ENCODE measurements at regions not wholly inside any gene's neighbourhood (a gene's known extent, or its start where the extent isn't known, plus 50 kb on each side); places are given as distances from the start of the nearest gene placed in this dataset.

- H3K9me3 Mint-ChIP-seq (ENCODE audit: unreplicated experiment), result no peaks in the 10 kb centered on the region
- H3K36me3 Mint-ChIP-seq (ENCODE audit: insufficient read depth, unreplicated experiment), result no peaks in the 10 kb centered on the region
- no peak overlapping the region for H3K27ac Mint-ChIP-seq (ENCODE audit: unreplicated experiment)
- Histone ChIP-seq H3K9me3 (no peaks in the 10 kb centered on the region), H3K4me1 (no peaks in the 10 kb centered on the region), H3K4me3 (ENCODE audit: low read depth, low read length) (no peak overlapping the region), H3K27me3 (replicated peaks; ENCODE audit: control insufficient read depth, insufficient read depth, low read length) (no peaks in the 10 kb centered on the region), H3K36me3 (ENCODE audit: control insufficient read depth, insufficient read depth, low read length) (no peaks in the 10 kb centered on the region)
- H3K4me1 Mint-ChIP-seq (ENCODE audit: low read depth, unreplicated experiment), result no peaks in the 10 kb centered on the region
- ChIA-PET POLR2A (no interaction called here), CTCF (no interaction called here)
- intact Hi-C loops (cut with micrococcal nuclease; ENCODE audit: unreplicated experiment), result no loop called here
- BruUV-seq (replicated peaks), result no TSS peak
- no peak overlapping the region for H3K4me3 Mint-ChIP-seq (ENCODE audit: unreplicated experiment)
- TF ChIP-seq CTCF (IDR thresholded peaks at IDR 0.05; ENCODE audit: insufficient read depth in 1 of 2, low read depth in 1 of 2, low read length in 1 of 2, severe bottlenecking in 1 of 2, unreplicated experiment in 1 of 2), result no peak
- DNase-seq, result no peak
- H3K27me3 Mint-ChIP-seq (ENCODE audit: insufficient read depth, unreplicated experiment), result no peaks in the 10 kb centered on the region
These were observed 414.2 kb upstream of the SLC14A2 start for GRCh38 chr18:45201029-45201428.

GRCh38 chr18:45201489-45201888, 413.8 kb upstream of the SLC14A2 start:
- H3K9me3 Mint-ChIP-seq (ENCODE audit: unreplicated experiment), result no peaks in the 10 kb centered on the region
- no peak overlapping the region for H3K27ac Mint-ChIP-seq (ENCODE audit: unreplicated experiment)
- Histone ChIP-seq H3K36me3 (ENCODE audit: control insufficient read depth, insufficient read depth, low read length) (no peaks in the 10 kb centered on the region), H3K4me3 (ENCODE audit: low read depth, low read length) (no peak overlapping the region), H3K4me1 (no peaks in the 10 kb centered on the region), H3K27me3 (replicated peaks; ENCODE audit: control insufficient read depth, insufficient read depth, low read length) (no peaks in the 10 kb centered on the region), H3K9me3 (no peaks in the 10 kb centered on the region)
- DNase-seq, result no peak
- no peaks in the 10 kb centered on the region for H3K4me1 Mint-ChIP-seq (ENCODE audit: low read depth, unreplicated experiment)
- POLR2A ChIA-PET, result no interaction called here
- CTCF ChIA-PET, result no interaction called here
- H3K4me3 Mint-ChIP-seq (ENCODE audit: unreplicated experiment), result no peak overlapping the region
- H3K27me3 Mint-ChIP-seq (ENCODE audit: insufficient read depth, unreplicated experiment), result no peaks in the 10 kb centered on the region
- H3K36me3 Mint-ChIP-seq (ENCODE audit: insufficient read depth, unreplicated experiment), result no peaks in the 10 kb centered on the region
- no TSS peak for BruUV-seq (replicated peaks)
- intact Hi-C loops (cut with micrococcal nuclease; ENCODE audit: unreplicated experiment), result no loop called here
- no peak for TF ChIP-seq CTCF (IDR thresholded peaks at IDR 0.05; ENCODE audit: insufficient read depth in 1 of 2, low read depth in 1 of 2, low read length in 1 of 2, severe bottlenecking in 1 of 2, unreplicated experiment in 1 of 2)

DNA sequence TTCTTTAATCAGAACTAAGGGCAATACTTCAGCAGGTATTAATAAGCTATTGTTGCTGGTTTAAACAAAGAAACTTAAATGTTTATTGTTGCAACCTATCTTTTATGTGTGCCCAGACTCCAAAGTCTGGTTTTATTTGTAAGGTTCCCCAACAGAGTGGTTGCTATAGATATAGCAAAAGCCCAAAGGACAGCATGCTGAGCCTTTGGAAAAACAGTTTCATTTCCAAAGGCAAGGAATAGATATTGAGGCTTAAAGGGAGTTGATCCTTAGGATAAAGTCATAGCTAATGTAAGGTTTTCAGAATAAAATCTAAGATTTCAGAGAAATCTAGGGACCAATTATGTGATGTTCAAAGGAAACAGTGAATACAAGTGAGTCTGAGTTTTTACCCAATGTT, 413.2 kb upstream of the SLC14A2 start:
- H3K36me3 Mint-ChIP-seq (ENCODE audit: insufficient read depth, unreplicated experiment), result no peaks in the 10 kb centered on the region
- no peak overlapping the region for H3K27ac Mint-ChIP-seq (ENCODE audit: unreplicated experiment)
- TF ChIP-seq CTCF (IDR thresholded peaks at IDR 0.05; ENCODE audit: insufficient read depth in 1 of 2, low read depth in 1 of 2, low read length in 1 of 2, severe bottlenecking in 1 of 2, unreplicated experiment in 1 of 2), result no peak
- H3K4me3 ChIP-seq (ENCODE audit: low read depth, low read length), result no peak overlapping the region
- DNase-seq, result no peak
- H3K27me3 Mint-ChIP-seq (ENCODE audit: insufficient read depth, unreplicated experiment), result no peaks in the 10 kb centered on the region
- no peaks in the 10 kb centered on the region for H3K27me3 ChIP-seq (replicated peaks; ENCODE audit: control insufficient read depth, insufficient read depth, low read length)
- H3K9me3 Mint-ChIP-seq (ENCODE audit: unreplicated experiment), result no peaks in the 10 kb centered on the region
- ChIA-PET CTCF (no interaction called here), POLR2A (no interaction called here)
- H3K9me3 ChIP-seq, result no peaks in the 10 kb centered on the region
- intact Hi-C loops (cut with micrococcal nuclease; ENCODE audit: unreplicated experiment), result no loop called here
- no peak overlapping the region for H3K4me3 Mint-ChIP-seq (ENCODE audit: unreplicated experiment)
- BruUV-seq (replicated peaks), result no TSS peak
- no peaks in the 10 kb centered on the region for H3K4me1 Mint-ChIP-seq (ENCODE audit: low read depth, unreplicated experiment)
- no peaks in the 10 kb centered on the region for H3K4me1 ChIP-seq
- H3K36me3 ChIP-seq (ENCODE audit: control insufficient read depth, insufficient read depth, low read length), result no peaks in the 10 kb centered on the region

Data from Caco-2 (cell line).